Testis (tissue), 2 donors: ENCODE measurements at regions not wholly inside any gene's neighbourhood (a gene's known extent, or its start where the extent isn't known, plus 50 kb on each side); places are given as distances from the start of the nearest gene placed in this dataset.

ENCODE experiments used
- CTCF ChIP-seq, 3 experiments: fragments of 450-650 bp in 2 of 3; fragments of 200-600 bp in 1 of 3; sonication (generic) in 1 of 3; IDR thresholded peaks; one replicate each; pipeline ENCODE4 v1.5.1; 2016 to 2019; ENCODE audit warnings: antibody characterized with exemption in 3 of 3, mild to moderate bottlenecking in 2 of 3, moderate library complexity in 1 of 3
- POLR2A ChIP-seq: fragments of 450-650 bp; IDR thresholded peaks from one replicate; pipeline ENCODE4 v1.6.1; 2017; ENCODE audit warnings: antibody characterized with exemption, mild to moderate bottlenecking, moderate library complexity

GRCh38 chr17:63066158-63066813, 100.3 kb downstream of the TANC2 start:
- TF ChIP-seq CTCF (IDR thresholded peaks at IDR 0.05): no peak
- TF ChIP-seq POLR2A: no peak
